NOMO-1 treated with dmso at 0.1 percent for 144 hours (cell line): ENCODE measurements at regions not wholly inside any gene's neighbourhood (a gene's known extent, or its start where the extent isn't known, plus 50 kb on each side); places are given as distances from the start of the nearest gene placed in this dataset.
"Not testable (repeated sequence)": the region's sequence is repeated elsewhere in the genome, so short reads cannot be mapped to it uniquely, and the experiment has no call there.

ENCODE experiments used
- DNase-seq: peaks from one replicate; lab custom pipeline; 2025; ENCODE audit not compliant: unreplicated experiment; lab: John Stamatoyannopoulos, UW

- DNase-seq, result no peak
These were observed 75.1 kb downstream of the HAUS1 start for GRCh38 chr18:46179306-46179705.

GRCh38 chr18:46182633-46183358 lies 78.6 kb downstream of the HAUS1 start:
- no peak for DNase-seq

- DNase-seq, result not testable (repeated sequence)
These were observed 80.1 kb downstream of the HAUS1 start for GRCh38 chr18:46184296-46184695.

- no peak for DNase-seq
These were observed 80.5 kb downstream of the HAUS1 start for GRCh38 chr18:46184727-46185126.

GRCh38 chr18:46190667-46191066 lies 86.5 kb downstream of the HAUS1 start:
- no peak for DNase-seq

- no peak for DNase-seq
These were observed 92.5 kb downstream of the HAUS1 start for GRCh38 chr18:46196627-46197243.

GRCh38 chr18:46199515-46200147 lies 95.4 kb downstream of the HAUS1 start:
- DNase-seq, result no peak

GRCh38 chr18:46200178-46201055 lies 96.2 kb downstream of the HAUS1 start:
- not testable (repeated sequence) for DNase-seq

GRCh38 chr18:46204143-46204542 lies 100.0 kb downstream of the HAUS1 start:
- DNase-seq, result no peak

- no peak for DNase-seq
These were observed 103.8 kb downstream of the HAUS1 start for GRCh38 chr18:46207985-46208384.

GRCh38 chr18:46209161-46209560 lies 105.0 kb downstream of the HAUS1 start:
- DNase-seq, result no peak

GRCh38 chr18:46211816-46212215 lies 107.6 kb downstream of the HAUS1 start:
- DNase-seq, result no peak

- no peak for DNase-seq
These were observed 108.2 kb downstream of the HAUS1 start for GRCh38 chr18:46212398-46212797.

- DNase-seq, result no peak
These were observed 109.1 kb downstream of the HAUS1 start for GRCh38 chr18:46213295-46213694.

GRCh38 chr18:46214435-46214834 lies 110.2 kb downstream of the HAUS1 start:
- DNase-seq, result no peak

GRCh38 chr18:46215902-46216723 lies 111.9 kb downstream of the HAUS1 start:
- no peak for DNase-seq

- no peak for DNase-seq
These were observed 115.9 kb downstream of the HAUS1 start for GRCh38 chr18:46220116-46220515.

GRCh38 chr18:46222093-46222492 lies 117.9 kb downstream of the HAUS1 start:
- DNase-seq, result no peak

- no peak for DNase-seq
These were observed 118.7 kb downstream of the HAUS1 start for GRCh38 chr18:46222710-46223360.

GRCh38 chr18:46224181-46224775 lies 120.1 kb downstream of the HAUS1 start:
- DNase-seq, result no peak
